ENCODE measurements at regions not wholly inside any gene's neighbourhood (a gene's known extent, or its start where the extent isn't known, plus 50 kb on each side); places are given as distances from the start of the nearest gene placed in this dataset.
"Not testable (repeated sequence)": the region's sequence is repeated elsewhere in the genome, so short reads cannot be mapped to it uniquely, and the experiment has no call there.

- no peaks in the 10 kb centered on the region for H3F3A ChIP-seq (ENCODE audit: insufficient read depth, low read length, poor library complexity, severe bottlenecking)
- H4K20me1 ChIP-seq (ENCODE audit: insufficient read depth) = no peaks in the 10 kb centered on the region
- H3K4me3 ChIP-seq (ENCODE audit: low read length) = no peak overlapping the region
- TF ChIP-seq, protein P1, sequence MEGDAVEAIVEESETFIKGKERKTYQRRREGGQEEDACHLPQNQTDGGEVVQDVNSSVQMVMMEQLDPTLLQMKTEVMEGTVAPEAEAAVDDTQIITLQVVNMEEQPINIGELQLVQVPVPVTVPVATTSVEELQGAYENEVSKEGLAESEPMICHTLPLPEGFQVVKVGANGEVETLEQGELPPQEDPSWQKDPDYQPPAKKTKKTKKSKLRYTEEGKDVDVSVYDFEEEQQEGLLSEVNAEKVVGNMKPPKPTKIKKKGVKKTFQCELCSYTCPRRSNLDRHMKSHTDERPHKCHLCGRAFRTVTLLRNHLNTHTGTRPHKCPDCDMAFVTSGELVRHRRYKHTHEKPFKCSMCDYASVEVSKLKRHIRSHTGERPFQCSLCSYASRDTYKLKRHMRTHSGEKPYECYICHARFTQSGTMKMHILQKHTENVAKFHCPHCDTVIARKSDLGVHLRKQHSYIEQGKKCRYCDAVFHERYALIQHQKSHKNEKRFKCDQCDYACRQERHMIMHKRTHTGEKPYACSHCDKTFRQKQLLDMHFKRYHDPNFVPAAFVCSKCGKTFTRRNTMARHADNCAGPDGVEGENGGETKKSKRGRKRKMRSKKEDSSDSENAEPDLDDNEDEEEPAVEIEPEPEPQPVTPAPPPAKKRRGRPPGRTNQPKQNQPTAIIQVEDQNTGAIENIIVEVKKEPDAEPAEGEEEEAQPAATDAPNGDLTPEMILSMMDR (IDR thresholded peaks at IDR 0.05; ENCODE audit: poor library complexity, severe bottlenecking) = no peak
- TF ChIP-seq RAD21 (conservative IDR thresholded peaks at IDR 0.05) = no peak
- TF ChIP-seq EZH2 (IDR thresholded peaks at IDR 0.05; ENCODE audit: borderline replicate concordance, insufficient read depth, low read length, poor library complexity, severe bottlenecking) = no peak
- TF ChIP-seq SMC3 (conservative IDR thresholded peaks at IDR 0.05; ENCODE audit: poor library complexity) = no peak
- no peak for TF ChIP-seq POLR2AphosphoS5 (IDR thresholded peaks at IDR 0.05)
- no peak for TF ChIP-seq EP300 (conservative IDR thresholded peaks at IDR 0.05; ENCODE audit: poor library complexity, severe bottlenecking)
- TF ChIP-seq TAF1 (IDR thresholded peaks at IDR 0.05; ENCODE audit: low read depth) = no peak
- TF ChIP-seq REST (IDR thresholded peaks at IDR 0.05; ENCODE audit: borderline replicate concordance) = no peak
- TF ChIP-seq MXI1 (conservative IDR thresholded peaks at IDR 0.05; ENCODE audit: poor library complexity, severe bottlenecking) = no peak
- no peak overlapping the region for H3K9ac ChIP-seq (ENCODE audit: low read length)
- H3K79me2 ChIP-seq (replicated peaks; ENCODE audit: insufficient read depth, low read length) = no peaks in the 10 kb centered on the region
- H3K27ac ChIP-seq (ENCODE audit: low read length) = no peak overlapping the region
- H2AFZ ChIP-seq (ENCODE audit: low read depth, low read length) = no peak overlapping the region
- H3K36me3 ChIP-seq (ENCODE audit: insufficient read depth, low read length) = no peaks in the 10 kb centered on the region
- H3K4me2 ChIP-seq (ENCODE audit: low read length) = no peak overlapping the region
- no peaks in the 10 kb centered on the region for H3K9me3 ChIP-seq (ENCODE audit: low read length)
- no peaks in the 10 kb centered on the region for H3K27me3 ChIP-seq (ENCODE audit: insufficient read depth, low read depth, low read length)
- no peaks in the 10 kb centered on the region for H3K9me2 ChIP-seq (ENCODE audit: insufficient read depth, low read length)
Observed at GRCh38 chr3:94374439-94375161, 311.7 kb downstream of the NSUN3 start.

DNA sequence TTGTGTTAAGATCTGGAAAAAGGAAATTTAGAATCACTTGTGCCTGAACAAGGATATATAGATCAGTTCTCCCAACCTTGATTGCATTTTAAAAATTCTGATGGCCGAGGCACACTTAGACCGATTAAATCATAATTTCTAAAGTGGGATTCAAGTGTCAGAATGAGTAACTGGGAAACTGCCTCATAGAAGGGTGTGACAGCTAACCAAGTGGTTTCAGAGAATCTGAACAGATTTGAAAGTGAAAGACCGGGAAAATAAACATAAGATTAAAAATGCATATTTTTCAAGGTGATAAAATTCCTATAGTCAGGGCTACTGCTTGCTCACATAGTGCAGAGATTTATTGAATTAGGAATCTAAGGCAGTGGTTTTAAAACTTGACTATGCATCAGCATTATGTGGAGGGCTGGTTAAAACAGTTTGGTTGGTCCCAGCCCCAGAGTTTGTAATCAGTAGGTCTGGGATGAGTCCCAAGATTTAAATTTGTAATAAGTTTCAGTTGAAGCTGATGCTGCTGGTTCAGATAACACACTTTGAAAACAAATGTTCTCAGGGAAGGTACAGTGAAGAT, 314.3 kb downstream of the NSUN3 start:
- not testable (repeated sequence) for H3K27me3 ChIP-seq (ENCODE audit: insufficient read depth, low read depth, low read length)

DNA sequence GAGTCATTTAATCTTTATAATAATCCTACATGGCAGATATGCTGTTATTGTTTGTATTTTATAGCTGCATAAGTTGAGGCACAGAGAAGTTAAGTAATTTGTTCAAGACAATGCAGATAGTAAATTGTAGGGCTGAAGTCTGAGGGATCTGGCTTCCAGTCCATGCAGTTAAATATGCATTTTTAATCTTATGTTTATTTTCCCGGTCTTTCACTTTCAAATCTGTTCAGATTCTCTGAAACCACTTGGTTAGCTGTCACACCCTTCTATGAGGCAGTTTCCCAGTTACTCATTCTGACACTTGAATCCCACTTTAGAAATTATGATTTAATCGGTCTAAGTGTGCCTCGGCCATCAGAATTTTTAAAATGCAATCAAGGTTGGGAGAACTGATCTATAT, 315.0 kb downstream of the NSUN3 start:
- H2AFZ ChIP-seq (ENCODE audit: low read depth, low read length); H3K27ac ChIP-seq (ENCODE audit: low read length); H3K9me2 ChIP-seq (ENCODE audit: insufficient read depth, low read length); H3K27me3 ChIP-seq (ENCODE audit: insufficient read depth, low read depth, low read length); H3K79me2 ChIP-seq (replicated peaks; ENCODE audit: insufficient read depth, low read length); H3K4me2 ChIP-seq (ENCODE audit: low read length); H3K9ac ChIP-seq (ENCODE audit: low read length); H4K20me1 ChIP-seq (ENCODE audit: insufficient read depth); H3K36me3 ChIP-seq (ENCODE audit: insufficient read depth, low read length); H3K9me3 ChIP-seq (ENCODE audit: low read length); H3K4me3 ChIP-seq (ENCODE audit: low read length); H3F3A ChIP-seq (ENCODE audit: insufficient read depth, low read length, poor library complexity, severe bottlenecking): not testable (repeated sequence)

More for the DNA sequence above, 314.3 kb downstream of the NSUN3 start:
- H3K9me2 ChIP-seq (ENCODE audit: insufficient read depth, low read length); H2AFZ ChIP-seq (ENCODE audit: low read depth, low read length); H3K4me3 ChIP-seq (ENCODE audit: low read length); H3K9me3 ChIP-seq (ENCODE audit: low read length); H3F3A ChIP-seq (ENCODE audit: insufficient read depth, low read length, poor library complexity, severe bottlenecking); H3K27ac ChIP-seq (ENCODE audit: low read length); H3K79me2 ChIP-seq (replicated peaks; ENCODE audit: insufficient read depth, low read length); H3K4me2 ChIP-seq (ENCODE audit: low read length); H4K20me1 ChIP-seq (ENCODE audit: insufficient read depth); H3K36me3 ChIP-seq (ENCODE audit: insufficient read depth, low read length); H3K9ac ChIP-seq (ENCODE audit: low read length): not testable (repeated sequence)
